ENCODE measurements at regions not wholly inside any gene's neighbourhood (a gene's known extent, or its start where the extent isn't known, plus 50 kb on each side); places are given as distances from the start of the nearest gene placed in this dataset.
A peak's percentile ranks its signal among the peaks of the same experiment; 100 is the strongest.

DNA sequence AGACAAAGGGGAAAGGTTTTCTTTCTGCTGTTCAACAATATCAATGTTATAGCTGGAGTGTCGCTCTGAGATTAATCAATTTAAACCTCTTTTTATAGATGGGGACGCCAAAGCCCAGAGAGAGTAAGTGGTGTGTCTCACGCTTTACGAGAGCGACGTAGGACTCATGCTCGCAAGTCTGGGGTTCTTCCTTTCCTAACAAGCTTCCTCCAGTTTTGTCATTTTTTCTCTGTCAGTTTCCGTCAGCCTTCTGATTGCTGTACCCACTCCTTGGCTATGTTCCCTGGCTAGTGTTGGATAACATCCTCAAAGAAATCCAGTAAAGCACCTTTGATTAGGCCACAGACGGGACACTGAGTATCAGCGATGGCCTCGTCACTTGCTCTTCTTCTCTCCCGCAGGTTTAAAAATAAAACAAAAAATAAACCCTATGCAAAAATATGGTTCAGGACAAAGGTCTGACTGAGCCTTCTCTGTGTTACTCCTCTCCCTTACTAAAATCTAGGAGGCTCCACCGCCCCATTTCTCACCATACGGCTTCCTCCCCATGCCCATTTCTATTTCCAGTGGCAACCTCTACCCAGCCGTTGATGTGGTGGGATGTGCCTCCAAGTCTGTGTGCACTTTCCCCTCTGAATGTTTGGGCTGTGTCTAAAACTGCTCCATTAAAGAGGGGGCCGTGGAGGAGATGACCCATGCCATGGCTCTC is 172.7 kb upstream of the PARP11 start:
- no peak for DNase-seq

- no peak for DNase-seq
These were observed 171.8 kb upstream of the PARP11 start for GRCh38 chr12:4044736-4045730.

GRCh38 chr12:4044101-4044500 is 170.9 kb upstream of the PARP11 start:
- no peak for DNase-seq

DNA sequence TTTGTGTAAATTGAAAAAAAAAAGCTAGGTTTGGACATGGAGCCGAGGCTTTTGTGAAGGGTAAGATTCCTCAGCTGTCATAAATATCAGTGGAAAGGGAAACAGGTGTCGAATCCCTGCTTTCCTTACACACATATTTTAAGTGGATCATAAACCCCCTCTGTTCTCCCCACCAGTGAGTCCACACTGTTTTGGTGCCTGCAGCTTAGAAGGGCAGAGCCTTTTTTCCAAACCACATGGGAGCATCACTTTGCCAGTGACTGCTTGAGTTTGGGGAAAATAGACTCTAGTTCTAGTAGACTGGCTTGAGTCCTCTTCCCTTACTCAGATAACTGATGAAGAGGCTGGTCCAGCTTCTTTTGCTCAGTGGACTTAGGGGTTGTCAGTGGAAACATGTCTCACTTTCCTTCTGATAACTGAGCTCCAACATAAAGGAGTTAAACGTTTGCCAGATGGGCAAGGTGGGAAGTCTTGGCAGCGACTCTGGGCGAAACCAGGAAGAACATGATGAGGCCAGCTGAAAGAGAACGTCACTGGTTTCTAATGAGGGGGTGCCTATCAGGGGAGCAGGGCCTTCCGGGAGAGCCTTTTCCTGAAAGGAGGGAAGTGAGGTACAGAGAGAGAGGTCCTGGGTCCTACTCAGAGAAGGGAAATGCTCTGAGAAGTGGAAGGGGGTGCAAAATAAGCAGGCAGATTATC is 168.1 kb upstream of the PARP11 start:
- no peak for DNase-seq

DNA sequence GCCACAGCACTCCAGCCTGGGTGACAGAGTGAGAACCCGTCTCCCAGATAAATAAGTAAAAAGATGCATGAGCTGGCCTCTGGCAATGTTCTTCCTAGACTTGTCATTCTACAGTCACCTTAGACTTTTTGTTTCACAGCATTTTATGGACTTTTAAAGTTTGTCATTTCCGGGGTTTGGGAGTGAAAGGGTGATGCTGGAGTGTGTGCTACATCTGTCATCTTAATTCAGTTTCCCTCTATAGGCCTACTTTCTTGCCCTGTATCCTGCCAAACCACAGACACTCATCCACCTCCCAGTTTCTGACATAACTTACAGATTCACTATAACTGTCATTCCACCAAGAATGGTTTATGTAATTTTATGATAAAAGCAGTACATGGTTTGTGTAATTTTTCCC is 166.7 kb upstream of the PARP11 start:
- DNase-seq = no peak

DNA sequence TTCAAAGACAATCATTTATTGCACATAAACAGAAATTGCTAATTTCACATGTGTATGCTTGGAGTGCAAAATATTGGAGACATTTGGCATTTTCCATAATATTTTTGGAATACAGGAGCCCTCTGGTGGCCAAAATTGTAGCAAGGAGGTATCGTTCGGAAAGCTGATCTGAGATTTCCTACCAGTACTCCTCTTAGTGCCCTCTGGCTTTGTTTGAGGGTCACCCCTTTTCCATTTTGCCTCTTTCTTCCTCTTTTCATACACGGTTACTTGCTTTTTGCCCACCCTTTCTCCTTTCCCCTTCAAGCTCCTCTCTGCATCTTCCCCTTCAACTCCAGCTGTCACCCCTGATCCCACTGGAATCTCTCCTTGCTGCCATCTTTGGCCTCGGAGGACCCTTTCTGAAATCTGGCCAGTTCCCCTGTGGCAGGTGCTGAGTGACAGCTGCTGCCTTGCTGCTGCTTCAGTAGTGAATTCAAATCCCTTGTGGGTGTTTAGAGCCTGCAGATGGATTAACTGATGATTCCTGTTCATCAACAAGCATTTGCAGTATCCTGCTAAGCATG is 164.6 kb upstream of the PARP11 start:
- no peak for DNase-seq

- DNase-seq = no peak
These were observed 163.6 kb upstream of the PARP11 start for GRCh38 chr12:4036671-4037271.

- DNase-seq = no peak
These were observed 161.7 kb upstream of the PARP11 start for GRCh38 chr12:4034921-4035320.

- DNase-seq = no peak
These were observed 159.9 kb upstream of the PARP11 start for GRCh38 chr12:4032924-4033615.

DNA sequence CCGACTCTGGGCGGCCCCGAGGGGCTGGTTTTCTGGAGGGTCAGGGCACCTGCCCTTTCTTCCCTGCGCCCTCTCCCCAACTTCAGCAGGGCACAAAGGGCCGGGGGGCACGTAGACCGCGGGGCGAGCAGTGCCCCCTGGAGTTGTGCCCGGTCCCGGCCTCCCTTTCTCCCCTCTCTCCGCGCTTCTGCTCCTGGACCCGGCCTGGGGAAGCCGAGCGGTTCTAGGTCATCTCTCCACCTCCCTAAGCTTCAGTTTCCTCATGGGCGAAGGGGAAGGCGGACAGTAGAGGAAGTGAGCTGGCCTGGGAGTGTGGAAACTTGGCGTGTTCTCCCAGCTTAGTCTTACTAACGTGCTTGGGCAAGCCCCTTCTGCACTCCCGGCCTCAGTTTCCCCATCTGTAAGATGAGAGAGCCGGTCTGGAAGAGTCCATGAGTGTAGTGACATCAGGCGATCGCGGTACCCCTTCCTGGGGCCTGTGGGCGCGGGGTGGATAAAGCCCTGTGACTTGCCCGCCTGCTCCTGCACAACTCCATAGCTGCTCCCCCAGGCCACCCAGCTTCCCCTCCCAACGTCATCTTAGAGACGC is 158.6 kb upstream of the PARP11 start:
- no peak for DNase-seq

DNA sequence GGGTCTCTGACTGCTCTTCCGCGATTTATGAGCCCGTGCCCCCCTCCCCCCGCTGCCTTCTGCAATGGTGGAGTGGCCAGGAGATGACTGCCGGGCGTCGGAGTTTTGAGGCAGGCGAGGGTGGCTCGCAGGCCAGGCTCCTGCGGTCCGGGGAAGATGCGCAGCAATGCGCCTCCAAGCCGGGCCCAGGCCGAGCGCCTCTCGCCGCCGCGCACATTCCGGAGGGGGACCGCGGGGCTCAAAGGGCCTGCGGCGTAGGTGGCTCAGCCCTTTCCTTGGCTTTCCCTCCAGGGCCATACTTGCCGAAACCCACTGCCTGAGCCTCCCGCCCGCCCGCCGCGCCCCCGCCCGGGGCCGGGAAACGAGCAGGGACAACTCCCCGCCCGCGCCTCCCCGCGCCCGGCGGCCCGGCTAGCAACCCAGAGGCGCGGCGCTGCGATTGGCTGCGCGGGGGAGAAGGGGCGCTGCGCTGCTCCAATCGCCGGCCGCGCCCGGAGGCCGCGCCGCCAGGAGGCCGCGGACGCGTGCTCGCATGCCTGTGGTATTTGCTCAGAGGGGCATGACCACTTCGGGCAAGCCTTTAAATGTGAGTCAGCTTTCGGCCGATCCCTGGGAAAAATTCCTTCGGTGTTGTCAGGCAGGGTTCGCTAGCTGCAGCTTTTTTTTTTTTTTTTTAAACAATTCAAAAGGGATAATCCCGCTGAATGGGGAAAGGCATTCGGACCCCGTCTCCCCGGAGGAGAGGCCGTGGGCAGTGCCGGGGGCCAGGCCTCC is 157.9 kb upstream of the PARP11 start:
- peak; percentile 21 for DNase-seq

DNA sequence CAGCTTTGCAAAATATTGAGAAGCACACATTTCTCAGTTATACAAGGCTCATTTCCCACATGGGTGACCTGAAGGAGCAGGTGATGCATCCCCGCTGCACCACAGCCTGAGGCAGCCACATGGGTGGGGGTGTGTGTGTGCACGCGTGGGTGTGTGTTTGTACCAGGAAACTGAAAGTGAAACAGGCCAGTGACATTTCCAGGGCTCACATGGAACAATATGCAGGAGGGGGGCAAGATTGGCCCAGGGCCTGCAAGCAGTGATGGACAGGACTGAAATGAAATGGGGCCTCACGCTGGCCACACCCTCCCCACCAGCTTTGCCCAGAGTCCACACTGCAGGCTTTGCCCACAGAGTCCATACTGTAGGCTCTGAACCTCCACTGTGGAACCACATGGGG is 154.2 kb upstream of the PARP11 start:
- DNase-seq = no peak

DNA sequence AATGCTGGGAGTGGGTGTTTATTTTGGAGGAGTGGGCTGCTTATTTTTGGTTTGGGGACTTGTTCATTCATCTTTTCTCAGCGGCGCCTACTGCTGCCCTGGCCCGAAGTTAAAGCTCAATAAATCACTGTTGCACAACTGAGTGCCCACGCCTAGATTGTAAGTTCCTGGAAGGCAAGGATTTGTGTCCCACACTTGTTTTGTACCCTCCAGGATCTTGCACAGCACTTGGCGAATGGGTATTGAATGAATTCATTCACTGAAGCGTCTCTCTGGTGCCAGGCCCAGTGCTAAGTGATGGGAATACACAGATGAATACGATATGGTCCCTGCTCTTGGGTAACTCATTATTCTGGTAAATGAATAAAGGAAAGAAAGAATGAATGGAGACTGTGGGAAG is 153.3 kb upstream of the PARP11 start:
- DNase-seq = no peak

DNA sequence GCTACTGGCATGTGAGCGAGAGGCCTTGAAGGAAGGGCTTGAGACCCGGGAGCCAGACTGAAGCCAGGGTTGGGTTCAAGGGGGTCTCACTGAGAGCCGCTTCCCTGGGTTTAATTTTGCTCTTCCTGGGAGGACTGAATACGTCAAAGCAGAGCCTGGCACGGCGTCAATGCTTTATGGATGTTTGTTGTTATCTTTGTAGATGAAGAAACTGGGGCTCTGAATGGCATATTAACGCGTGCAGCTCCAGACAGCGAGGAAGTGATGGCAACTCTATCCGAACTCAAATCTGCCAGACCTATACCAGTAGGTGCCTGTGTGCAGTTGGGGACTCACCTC is 152.8 kb upstream of the PARP11 start:
- no peak for DNase-seq

- DNase-seq = no peak
These were observed 152.2 kb upstream of the PARP11 start for GRCh38 chr12:4025181-4026019.

DNA sequence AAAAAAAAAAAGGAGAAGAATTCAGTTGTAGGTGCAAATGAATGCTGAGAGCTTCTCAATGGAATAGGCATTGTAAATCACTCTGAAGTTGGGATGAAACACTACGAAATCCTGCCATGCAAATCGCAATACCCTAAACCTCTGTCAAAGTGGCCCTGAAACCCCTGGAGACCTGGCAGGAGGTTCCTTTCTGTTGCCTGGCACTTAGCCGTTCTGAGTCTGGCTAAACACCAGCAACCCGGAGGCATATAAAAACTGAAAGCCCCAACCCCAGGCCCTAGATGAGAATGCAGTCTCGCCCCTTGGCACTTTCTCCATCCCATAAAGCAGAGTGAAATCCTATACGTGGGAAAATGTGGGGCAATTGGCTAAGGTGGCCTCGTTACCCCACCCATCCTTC is 151.5 kb upstream of the PARP11 start:
- no peak for DNase-seq

GRCh38 chr12:4015225-4016091 is 142.3 kb upstream of the PARP11 start:
- no peak for DNase-seq

- no peak for DNase-seq
These were observed 141.6 kb upstream of the PARP11 start for GRCh38 chr12:4014858-4015224.

GRCh38 chr12:4014444-4014843 is 141.2 kb upstream of the PARP11 start:
- no peak for DNase-seq

Measured in NCI-H526 treated with DMSO at 0.1 percent for 48 hours (cell line).